H1 (cell line): ENCODE measurements at regions not wholly inside any gene's neighbourhood (a gene's known extent, or its start where the extent isn't known, plus 50 kb on each side); places are given as distances from the start of the nearest gene placed in this dataset.

Experiments
- KDM1A ChIP-seq: fragments of 200-600, 300-600 bp; sonication (generic); IDR thresholded peaks from 2 replicates; pipeline ENCODE4 v1.7.1; 2016; ENCODE audit warnings: mild to moderate bottlenecking, low read length, borderline replicate concordance
- PHF8 ChIP-seq: fragments of 200-600 bp; sonication (generic); conservative IDR thresholded peaks from 2 replicates; pipeline ENCODE4 v1.7.1; 2012; ENCODE audit warnings: low read depth, mild to moderate bottlenecking, inconsistent platforms, low read length, moderate library complexity
- POLR2AphosphoS5 ChIP-seq: IDR thresholded peaks from 2 replicates; pipeline ENCODE4 v1.6.1; 2011; ENCODE audit warnings: low read depth, low read length

DNA sequence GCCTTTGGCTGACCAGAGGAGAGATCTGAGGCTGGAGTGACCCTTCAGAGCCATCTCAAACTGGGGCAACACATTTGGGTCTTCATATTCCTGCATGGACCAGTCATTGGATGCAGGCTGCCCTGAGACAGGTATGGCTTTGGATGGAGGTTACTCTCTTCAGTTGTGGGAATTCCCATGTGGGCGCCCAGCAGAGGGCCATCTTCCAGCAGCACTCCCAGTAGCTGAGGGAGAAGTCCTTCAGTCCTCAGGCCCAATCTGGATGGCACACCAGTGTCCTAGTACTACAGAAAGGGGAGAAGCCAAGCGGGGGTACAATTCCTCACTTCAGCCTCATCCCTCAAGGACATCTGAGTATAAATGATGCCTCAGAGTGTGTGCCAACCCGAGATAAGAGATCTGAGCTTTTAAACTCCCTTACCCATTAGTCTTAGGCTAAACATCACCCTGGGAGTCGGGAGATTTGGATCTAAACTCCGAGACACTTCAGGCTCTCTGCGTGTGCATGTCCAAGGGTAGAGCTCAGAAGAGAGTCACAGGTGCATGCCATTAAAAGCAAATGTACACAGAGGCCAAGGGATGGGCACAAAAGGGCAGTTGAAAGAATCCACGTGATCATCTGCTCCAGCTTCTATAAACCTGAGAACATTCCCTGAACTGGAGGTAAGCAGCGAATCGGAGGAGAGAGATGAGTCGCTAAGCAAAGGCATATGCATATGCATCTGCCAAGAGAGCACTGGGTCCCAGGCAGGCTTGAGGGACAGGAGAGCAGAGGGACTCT lies 204.6 kb downstream of the CD83 start (continued):
- TF ChIP-seq PHF8 (no peak), POLR2AphosphoS5 (no peak), KDM1A (no peak)
